Neural cell (in vitro differentiated cells): ENCODE measurements at regions not wholly inside any gene's neighbourhood (a gene's known extent, or its start where the extent isn't known, plus 50 kb on each side); places are given as distances from the start of the nearest gene placed in this dataset.

Source experiments
- H2AFZ ChIP-seq: fragments of 200-600, 300-800 bp; sonication (generic), shearing (Covaris generic); 2 replicates; pipeline ENCODE4 v1.6.0; 2014; ENCODE audit warnings: low read depth, mild to moderate bottlenecking, antibody characterized with exemption, low read length, moderate library complexity
- H3F3A ChIP-seq: fragments of 200-600 bp; shearing (Covaris generic); 2 replicates; pipeline ENCODE4 v1.6.1; 2016; ENCODE audit warnings: mild to moderate bottlenecking, moderate library complexity, mixed read lengths, antibody characterized with exemption, low read length; ENCODE audit not compliant: insufficient read depth, poor library complexity, severe bottlenecking
- H3K27ac ChIP-seq: fragments of 200-600, 300-800 bp; sonication (generic), shearing (Covaris generic); 2 replicates; pipeline ENCODE4 v1.5.1; 2014; ENCODE audit warnings: mild to moderate bottlenecking, low read length, moderate library complexity
- H3K27me3 ChIP-seq: fragments of 300-800, 200-600 bp; sonication (generic), shearing (Covaris generic); 2 replicates; pipeline ENCODE4 v1.6.0; 2014; ENCODE audit warnings: mild to moderate bottlenecking, low read depth, low read length, moderate library complexity; ENCODE audit not compliant: insufficient read depth
- H3K36me3 ChIP-seq: fragments of 300-800, 200-600 bp; sonication (generic), shearing (Covaris generic); 2 replicates; pipeline ENCODE4 v1.5.1; 2014; ENCODE audit warnings: mild to moderate bottlenecking, antibody characterized with exemption, low read length, moderate library complexity; ENCODE audit not compliant: insufficient read depth
- H3K4me2 ChIP-seq: fragments of 300-800, 200-600 bp; sonication (generic), shearing (Covaris generic); 2 replicates; pipeline ENCODE4 v1.6.0; 2014; ENCODE audit warnings: mild to moderate bottlenecking, low read length
- H3K4me3 ChIP-seq: fragments of 300-800, 200-600 bp; sonication (generic), shearing (Covaris generic); 2 replicates; pipeline ENCODE4 v1.5.1; 2014; ENCODE audit warnings: mild to moderate bottlenecking, low read length, moderate library complexity
- H3K79me2 ChIP-seq: fragments of 200-600 bp; shearing (Covaris generic); replicated peaks from 2 replicates; pipeline ENCODE4 v1.6.0; 2014; ENCODE audit warnings: mild to moderate bottlenecking, low read length, moderate library complexity; ENCODE audit not compliant: insufficient read depth
- H3K9ac ChIP-seq: fragments of 300-800, 200-600 bp; sonication (generic), shearing (Covaris generic); 2 replicates; pipeline ENCODE4 v1.6.1; 2016; ENCODE audit warnings: mild to moderate bottlenecking, low read length, mixed read lengths
- H3K9me2 ChIP-seq: fragments of 200-600 bp; shearing (Covaris generic); 2 replicates; pipeline ENCODE4 v1.6.1; 2016; ENCODE audit warnings: mild to moderate bottlenecking, low read length, mixed read lengths; ENCODE audit not compliant: insufficient read depth
- H3K9me3 ChIP-seq: fragments of 200-600, 300-800 bp; sonication (generic), shearing (Covaris generic); 2 replicates; pipeline ENCODE4 v1.6.1; 2016; ENCODE audit warnings: mild to moderate bottlenecking, mixed run types, low read length, moderate library complexity, mixed read lengths
- H4K20me1 ChIP-seq: fragments of 200-600 bp; shearing (Covaris generic); 2 replicates; pipeline ENCODE4 v1.6.1; 2016; ENCODE audit warnings: mild to moderate bottlenecking, mixed run types; ENCODE audit not compliant: insufficient read depth
- EP300 ChIP-seq: fragments of 450-650 bp; conservative IDR thresholded peaks from 2 replicates; pipeline ENCODE4 v1.6.1; 2014; ENCODE audit warnings: antibody characterized with exemption, mild to moderate bottlenecking, moderate library complexity; ENCODE audit not compliant: poor library complexity, severe bottlenecking
- EZH2 ChIP-seq: fragments of 200-600, 300-800 bp; shearing (Covaris generic), sonication (generic); IDR thresholded peaks from 2 replicates; pipeline ENCODE4 v1.6.1; 2014; ENCODE audit warnings: antibody characterized with exemption, low read length, borderline replicate concordance, mild to moderate bottlenecking; ENCODE audit not compliant: insufficient read depth, poor library complexity, severe bottlenecking
- MXI1 ChIP-seq: fragments of 450-650 bp; conservative IDR thresholded peaks from 2 replicates; pipeline ENCODE4 v1.6.1; 2014; ENCODE audit warnings: antibody characterized with exemption, mild to moderate bottlenecking; ENCODE audit not compliant: poor library complexity, severe bottlenecking
- POLR2AphosphoS5 ChIP-seq: IDR thresholded peaks from 2 replicates; pipeline ENCODE4 v1.6.1; 2012
- RAD21 ChIP-seq: fragments of 450-650 bp; conservative IDR thresholded peaks from 2 replicates; pipeline ENCODE4 v1.6.1; 2014; ENCODE audit warnings: antibody characterized with exemption, mild to moderate bottlenecking, moderate library complexity
- REST ChIP-seq: IDR thresholded peaks from 2 replicates; pipeline ENCODE4 v1.6.1; 2012; ENCODE audit warnings: borderline replicate concordance
- SMC3 ChIP-seq: fragments of 450-650 bp; conservative IDR thresholded peaks from 2 replicates; pipeline ENCODE4 v1.6.1; 2014; ENCODE audit warnings: antibody characterized with exemption, mild to moderate bottlenecking, moderate library complexity; ENCODE audit not compliant: poor library complexity
- TAF1 ChIP-seq: IDR thresholded peaks from 2 replicates; pipeline ENCODE4 v1.6.1; 2012; ENCODE audit warnings: low read depth
- TF ChIP-seq, protein P1 (sequence below): fragments of 450-650 bp; IDR thresholded peaks from 2 replicates; pipeline ENCODE4 v1.5.1; 2014; ENCODE audit warnings: antibody characterized with exemption, mild to moderate bottlenecking, moderate library complexity; ENCODE audit not compliant: poor library complexity, severe bottlenecking

DNA sequence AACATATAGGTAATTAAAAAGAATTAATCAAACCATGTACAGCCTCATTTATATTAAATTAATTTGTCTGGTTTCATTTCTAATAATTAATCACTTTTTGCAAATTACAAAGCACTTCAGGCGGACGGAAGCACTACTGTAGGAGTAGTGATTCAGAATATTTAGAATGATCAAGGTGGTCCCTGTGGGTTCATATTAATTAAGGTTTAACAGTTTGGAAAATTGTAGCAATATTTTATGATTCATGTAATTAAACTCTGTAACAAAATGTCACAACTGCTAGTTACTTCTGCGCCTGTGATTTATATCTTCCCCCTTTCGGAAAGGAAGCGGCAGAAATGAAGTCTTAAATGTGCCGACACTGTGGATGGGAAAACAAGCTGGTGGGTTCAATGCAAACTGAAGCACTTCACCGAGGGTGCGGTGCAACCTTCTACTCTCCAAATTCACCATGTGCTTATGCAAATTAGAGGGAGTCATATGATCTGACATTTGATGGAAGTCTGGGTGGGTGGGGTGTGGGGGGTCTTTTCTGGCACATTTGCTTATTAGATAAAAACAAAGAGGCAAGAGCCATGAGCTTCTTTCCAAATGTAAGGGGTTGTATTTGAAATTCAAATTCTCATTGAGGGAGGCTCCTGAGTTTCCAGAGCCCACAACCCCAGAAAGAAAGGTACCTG is 679.4 kb downstream of the TOX3 start:
- H3K9me3 ChIP-seq: no peaks in the 10 kb centered on the region
- no peaks in the 10 kb centered on the region for H3K9me2 ChIP-seq
- H3K9ac ChIP-seq: no peak overlapping the region
- no peaks in the 10 kb centered on the region for H3F3A ChIP-seq
- no peak overlapping the region for H2AFZ ChIP-seq
- no peaks in the 10 kb centered on the region for H3K79me2 ChIP-seq
- H3K36me3 ChIP-seq: no peaks in the 10 kb centered on the region
- H3K4me3 ChIP-seq: no peak overlapping the region
- no peaks in the 10 kb centered on the region for H4K20me1 ChIP-seq
- no peaks in the 10 kb centered on the region for H3K27me3 ChIP-seq
- no peak overlapping the region for H3K27ac ChIP-seq
- TF ChIP-seq, protein P1, sequence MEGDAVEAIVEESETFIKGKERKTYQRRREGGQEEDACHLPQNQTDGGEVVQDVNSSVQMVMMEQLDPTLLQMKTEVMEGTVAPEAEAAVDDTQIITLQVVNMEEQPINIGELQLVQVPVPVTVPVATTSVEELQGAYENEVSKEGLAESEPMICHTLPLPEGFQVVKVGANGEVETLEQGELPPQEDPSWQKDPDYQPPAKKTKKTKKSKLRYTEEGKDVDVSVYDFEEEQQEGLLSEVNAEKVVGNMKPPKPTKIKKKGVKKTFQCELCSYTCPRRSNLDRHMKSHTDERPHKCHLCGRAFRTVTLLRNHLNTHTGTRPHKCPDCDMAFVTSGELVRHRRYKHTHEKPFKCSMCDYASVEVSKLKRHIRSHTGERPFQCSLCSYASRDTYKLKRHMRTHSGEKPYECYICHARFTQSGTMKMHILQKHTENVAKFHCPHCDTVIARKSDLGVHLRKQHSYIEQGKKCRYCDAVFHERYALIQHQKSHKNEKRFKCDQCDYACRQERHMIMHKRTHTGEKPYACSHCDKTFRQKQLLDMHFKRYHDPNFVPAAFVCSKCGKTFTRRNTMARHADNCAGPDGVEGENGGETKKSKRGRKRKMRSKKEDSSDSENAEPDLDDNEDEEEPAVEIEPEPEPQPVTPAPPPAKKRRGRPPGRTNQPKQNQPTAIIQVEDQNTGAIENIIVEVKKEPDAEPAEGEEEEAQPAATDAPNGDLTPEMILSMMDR: no peak
- TF ChIP-seq EZH2: no peak
- TF ChIP-seq SMC3: no peak
- no peak for TF ChIP-seq POLR2AphosphoS5
- TF ChIP-seq EP300: no peak
- no peak for TF ChIP-seq TAF1
- no peak overlapping the region for H3K4me2 ChIP-seq

- TF ChIP-seq SMC3 (no peak), POLR2AphosphoS5 (no peak), EZH2 (no peak), REST (no peak), TAF1 (no peak), MXI1 (no peak), EP300 (no peak), RAD21 (no peak)
- TF ChIP-seq, protein P1: no peak
- H3K4me3 ChIP-seq: no peak overlapping the region
Observed at GRCh38 chr16:51864575-51864974, 682.4 kb downstream of the TOX3 start.

More at GRCh38 chr16:51864575-51864974, 682.4 kb downstream of the TOX3 start:
- no peak overlapping the region for H3K4me2 ChIP-seq
- no peak overlapping the region for H2AFZ ChIP-seq
- H3K79me2 ChIP-seq: no peaks in the 10 kb centered on the region
- H3K27me3 ChIP-seq: no peaks in the 10 kb centered on the region
- H4K20me1 ChIP-seq: no peaks in the 10 kb centered on the region
- no peaks in the 10 kb centered on the region for H3K36me3 ChIP-seq
- no peaks in the 10 kb centered on the region for H3K9me2 ChIP-seq
- no peak overlapping the region for H3K9ac ChIP-seq
- no peaks in the 10 kb centered on the region for H3K9me3 ChIP-seq
- no peak overlapping the region for H3K27ac ChIP-seq
- no peaks in the 10 kb centered on the region for H3F3A ChIP-seq
